B cell (primary cell): ENCODE measurements at regions not wholly inside any gene's neighbourhood (a gene's known extent, or its start where the extent isn't known, plus 50 kb on each side); places are given as distances from the start of the nearest gene placed in this dataset.

Source experiments
- ATAC-seq: fragments of 200-7000 bp; cut with Tn5 transposase; one replicate; pipeline ENCODE4 v1.10.0; 2021; ENCODE audit warnings: low read depth, mild to moderate bottlenecking, moderate number of reproducible peaks, moderate library complexity
- CTCF ChIA-PET: fragments of 350-600 bp; sonication (Branson Sonifier 250); formaldehyde crosslinking; loops from one replicate; lab custom pipeline; 2021; ENCODE audit warnings: antibody characterized with exemption, inconsistent platforms; lab: Charles Lee
- POLR2A ChIA-PET: fragments of 350-600 bp; sonication (Branson Sonifier 250); formaldehyde crosslinking; loops from one replicate; lab custom pipeline; 2021; ENCODE audit warnings: antibody characterized with exemption; lab: Charles Lee
- DNase-seq: peaks from one replicate; pipeline ENCODE4 v3.0.0; 2013
- H2AFZ ChIP-seq: 2 replicates; pipeline ENCODE4 v1.6.1; 2012; ENCODE audit warnings: mild to moderate bottlenecking, low read depth, low read length; ENCODE audit not compliant: insufficient read depth, poor library complexity, severe bottlenecking
- H3K27ac ChIP-seq, 2 donors: 1 replicate in 1 of 2; 2 replicates in 1 of 2; pipeline ENCODE4 v1.5.1; 2012 to 2013; ENCODE audit warnings: low read length in 2 of 2, mild to moderate bottlenecking in 2 of 2, moderate library complexity in 1 of 2
- H3K27me3 ChIP-seq, 4 experiments: fragments of 200-600 bp in 1 of 4; sonication (generic) in 1 of 4; replicated peaks in 1 of 4; 1 replicate in 2 of 4; 2 replicates in 2 of 4; pipeline versions ENCODE4 v1.6.1 to v1.7.0; 2013 to 2016; ENCODE audit warnings: low read length in 3 of 4, mild to moderate bottlenecking in 2 of 4, mixed read lengths in 1 of 4, moderate library complexity in 1 of 4; ENCODE audit not compliant: insufficient read depth in 4 of 4, control insufficient read depth in 3 of 4; ENCODE audit errors: control extremely low read depth in 1 of 4
- H3K36me3 ChIP-seq, 2 experiments: replicated peaks in 1 of 2; 1 replicate in 1 of 2; 2 replicates in 1 of 2; pipeline versions ENCODE4 v1.6.1 to v1.7.1; 2013; ENCODE audit warnings: low read length in 1 of 2; ENCODE audit not compliant: insufficient read depth in 2 of 2, control insufficient read depth in 1 of 2; ENCODE audit errors: control extremely low read depth in 1 of 2, extremely low read depth in 1 of 2
- H3K4me1 ChIP-seq, 2 donors: fragments of 200-600 bp in 1 of 2; sonication (generic) in 1 of 2; 1 replicate in 1 of 2; 2 replicates in 1 of 2; pipeline versions ENCODE4 v1.5.1 to v1.6.1; 2013 to 2017; ENCODE audit warnings: low read length in 2 of 2; ENCODE audit not compliant: control insufficient read depth in 2 of 2, insufficient read depth in 2 of 2
- H3K4me2 ChIP-seq: replicated peaks from 2 replicates; pipeline ENCODE3; 2012; ENCODE audit warnings: mild to moderate bottlenecking, low read depth, low read length; ENCODE audit not compliant: poor library complexity, severe bottlenecking
- H3K4me3 ChIP-seq, 5 experiments: fragments of 200-600 bp in 1 of 5; sonication (generic) in 1 of 5; 1 replicate in 3 of 5; 2 replicates in 2 of 5; pipeline versions ENCODE4 v1.5.1 to v1.7.0; 2011 to 2016; ENCODE audit warnings: low read length in 4 of 5, mild to moderate bottlenecking in 4 of 5, low read depth in 2 of 5, control low read depth in 1 of 5, moderate library complexity in 1 of 5; ENCODE audit not compliant: insufficient read depth in 1 of 5; ENCODE audit errors: control extremely low read depth in 1 of 5, extremely low read depth in 1 of 5
- H3K79me2 ChIP-seq: fragments of 200-600 bp; sonication (generic); one replicate; pipeline ENCODE4 v1.6.0; 2016; ENCODE audit warnings: low read length; ENCODE audit not compliant: control insufficient read depth, insufficient read depth
- H3K9ac ChIP-seq: fragments of 200-600 bp; sonication (generic); 2 replicates; pipeline ENCODE4 v1.6.1; 2017; ENCODE audit warnings: mild to moderate bottlenecking, low read length, moderate library complexity
- H3K9me3 ChIP-seq, 3 donors: one replicate each; pipeline versions ENCODE4 v1.6.1 to v1.7.1; 2013; ENCODE audit warnings: low read length in 2 of 3; ENCODE audit not compliant: control insufficient read depth in 2 of 3, insufficient read depth in 1 of 3; ENCODE audit errors: control extremely low read depth in 1 of 3
- H4K20me1 ChIP-seq: 2 replicates; pipeline ENCODE4 v1.6.0; 2012; ENCODE audit warnings: mild to moderate bottlenecking, low read length; ENCODE audit not compliant: insufficient read depth, control insufficient read depth, poor library complexity, severe bottlenecking
- H3K27ac Mint-ChIP-seq: one replicate; pipeline ENCODE4 v1.8.0; 2021; ENCODE audit warnings: mixed read lengths
- H3K27me3 Mint-ChIP-seq: one replicate; pipeline ENCODE4 v1.8.0; 2021; ENCODE audit warnings: mixed read lengths
- H3K4me1 Mint-ChIP-seq: one replicate; pipeline ENCODE4 v1.8.0; 2021; ENCODE audit warnings: mixed read lengths
- H3K4me3 Mint-ChIP-seq: one replicate; pipeline ENCODE4 v1.8.0; 2021; ENCODE audit warnings: mixed read lengths
- H3K9me3 Mint-ChIP-seq: one replicate; pipeline ENCODE4 v1.8.0; 2022; ENCODE audit warnings: mixed read lengths; ENCODE audit not compliant: insufficient read depth
- EZH2 ChIP-seq: IDR thresholded peaks from 2 replicates; pipeline ENCODE4 v1.6.1; 2012; ENCODE audit warnings: borderline replicate concordance, low read depth, mild to moderate bottlenecking, moderate library complexity, low read length; ENCODE audit not compliant: insufficient read depth, poor library complexity, severe bottlenecking
- WGBS: methylation state at CpG from one replicate; pipeline ENCODE4 v1.1.5; 2013; ENCODE audit warnings: missing lambda C conversion rate; ENCODE audit not compliant: insufficient coverage; 5-methylcytosine and 5-hydroxymethylcytosine counted together
- intact Hi-C: fragments of 100-400 bp; cut with micrococcal nuclease; formaldehyde crosslinking; loops from one replicate; pipeline ENCODE4 v1.10.0; 2022
- TF ChIP-seq, protein P1 (sequence below): fragments of 200-600 bp; IDR thresholded peaks from one replicate; pipeline ENCODE4 v1.8.0; 2022; ENCODE audit warnings: antibody characterized with exemption, mild to moderate bottlenecking

DNA sequence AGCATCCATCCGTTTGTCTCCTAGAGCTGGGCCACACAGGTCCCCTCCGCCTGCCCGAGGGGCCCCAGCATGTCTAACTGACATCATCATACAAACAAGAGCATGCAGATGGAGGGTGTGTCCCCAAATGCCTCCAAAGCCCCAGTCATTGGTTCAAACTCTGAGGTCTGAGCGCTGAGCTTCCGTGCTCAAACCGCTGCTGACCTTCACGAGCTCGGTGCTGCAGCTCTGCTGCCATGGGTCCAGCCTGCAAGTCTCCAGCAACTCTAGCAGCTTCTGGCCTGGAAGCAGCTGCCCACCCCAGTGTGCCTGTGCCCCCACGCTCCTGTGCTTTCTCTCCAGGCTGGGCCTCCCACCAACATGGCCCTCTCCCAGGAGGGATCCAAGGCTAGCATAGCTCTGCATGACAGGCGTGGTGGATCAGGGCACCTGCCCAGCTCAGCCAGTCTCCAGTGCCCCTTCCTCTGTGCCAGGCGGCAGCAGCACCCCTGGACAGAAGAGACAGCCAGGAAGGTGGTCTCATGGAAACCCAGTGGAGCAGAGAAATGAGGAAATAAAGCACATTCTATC, 131.6 kb upstream of the PMEPA1 start:
- no peaks in the 10 kb centered on the region for H4K20me1 ChIP-seq
- no peaks in the 10 kb centered on the region for H3K79me2 ChIP-seq
- Mint-ChIP-seq H3K27me3 (peaks cover 7% of the 10 kb centered on the region), H3K27ac (no peak overlapping the region), H3K9me3 (no peaks in the 10 kb centered on the region), H3K4me3 (no peak overlapping the region), H3K4me1 (no peaks in the 10 kb centered on the region)
- ATAC-seq (no peak), DNase-seq (no peak)
- no peaks in the 10 kb centered on the region for H3K27me3 ChIP-seq
- no peak overlapping the region for H3K4me2 ChIP-seq
- no peak overlapping the region for H3K27ac ChIP-seq
- intact Hi-C loops, result loop anchor here (10.0 kb wide), 1 partner anchor 187 kb away; no protein-coding TSS in a partner anchor
- H3K4me1 ChIP-seq, result no peaks in the 10 kb centered on the region
- ChIA-PET POLR2A (no interaction called here), CTCF (interaction anchor here (1.0 kb wide), 1 partner anchor 188 kb away, joined by 3 read pairs; no protein-coding TSS in a partner anchor)
- no peak overlapping the region for H2AFZ ChIP-seq
- no peaks in the 10 kb centered on the region for H3K36me3 ChIP-seq
- no peak overlapping the region for H3K4me3 ChIP-seq
- H3K9me3 ChIP-seq, result no peaks in the 10 kb centered on the region
- H3K9ac ChIP-seq, result no peak overlapping the region
- WGBS, result 85% methylated on average over 10 of the region's 11 CpGs
- no peak for TF ChIP-seq EZH2
- TF ChIP-seq, protein P1, sequence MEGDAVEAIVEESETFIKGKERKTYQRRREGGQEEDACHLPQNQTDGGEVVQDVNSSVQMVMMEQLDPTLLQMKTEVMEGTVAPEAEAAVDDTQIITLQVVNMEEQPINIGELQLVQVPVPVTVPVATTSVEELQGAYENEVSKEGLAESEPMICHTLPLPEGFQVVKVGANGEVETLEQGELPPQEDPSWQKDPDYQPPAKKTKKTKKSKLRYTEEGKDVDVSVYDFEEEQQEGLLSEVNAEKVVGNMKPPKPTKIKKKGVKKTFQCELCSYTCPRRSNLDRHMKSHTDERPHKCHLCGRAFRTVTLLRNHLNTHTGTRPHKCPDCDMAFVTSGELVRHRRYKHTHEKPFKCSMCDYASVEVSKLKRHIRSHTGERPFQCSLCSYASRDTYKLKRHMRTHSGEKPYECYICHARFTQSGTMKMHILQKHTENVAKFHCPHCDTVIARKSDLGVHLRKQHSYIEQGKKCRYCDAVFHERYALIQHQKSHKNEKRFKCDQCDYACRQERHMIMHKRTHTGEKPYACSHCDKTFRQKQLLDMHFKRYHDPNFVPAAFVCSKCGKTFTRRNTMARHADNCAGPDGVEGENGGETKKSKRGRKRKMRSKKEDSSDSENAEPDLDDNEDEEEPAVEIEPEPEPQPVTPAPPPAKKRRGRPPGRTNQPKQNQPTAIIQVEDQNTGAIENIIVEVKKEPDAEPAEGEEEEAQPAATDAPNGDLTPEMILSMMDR, result no peak

DNA sequence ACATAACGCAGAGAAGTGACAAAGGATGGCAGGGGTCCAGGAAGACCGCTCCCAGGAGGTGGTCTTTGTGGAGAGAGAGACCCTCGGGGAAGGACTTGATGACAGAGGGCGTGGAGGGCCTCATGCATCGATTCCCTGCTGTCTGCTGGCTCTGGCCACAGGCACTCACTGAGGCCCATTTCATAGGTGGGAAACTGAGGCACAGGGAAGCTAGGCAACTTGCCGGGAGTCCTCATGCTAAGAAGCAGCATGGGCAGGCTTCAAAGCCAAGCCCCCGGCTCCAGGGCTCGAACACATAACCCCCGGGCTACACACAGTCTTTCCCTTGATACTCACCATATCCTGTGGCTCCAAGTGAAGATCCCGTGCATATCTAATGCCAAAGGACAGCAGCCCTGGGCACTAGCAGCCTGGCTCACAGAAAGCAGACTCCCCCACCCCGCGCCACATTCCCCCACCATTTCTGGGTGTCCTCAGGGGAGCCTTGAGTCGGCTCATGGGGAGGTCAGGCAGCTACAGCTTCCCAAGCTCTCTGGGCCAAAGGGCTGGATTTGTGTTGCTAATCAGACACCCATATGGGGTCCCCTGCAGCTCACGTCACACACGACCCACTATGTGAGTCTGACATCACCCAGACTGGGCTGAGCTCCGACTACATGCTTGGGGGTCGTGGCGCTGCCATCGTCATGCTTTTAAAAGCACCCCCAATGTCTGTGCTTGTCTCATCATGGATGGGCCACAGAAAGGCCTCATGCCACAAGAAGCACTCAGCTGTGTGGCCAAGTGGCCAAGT, 130.9 kb upstream of the PMEPA1 start:
- Histone ChIP-seq H3K4me3 (no peak overlapping the region), H3K36me3 (no peaks in the 10 kb centered on the region), H3K27ac (no peak overlapping the region), H4K20me1 (no peaks in the 10 kb centered on the region), H3K4me2 (no peak overlapping the region), H2AFZ (no peak overlapping the region), H3K79me2 (no peaks in the 10 kb centered on the region), H3K9ac (no peak overlapping the region), H3K4me1 (no peaks in the 10 kb centered on the region), H3K27me3 (no peaks in the 10 kb centered on the region), H3K9me3 (no peaks in the 10 kb centered on the region)
- TF ChIP-seq EZH2, result no peak
- TF ChIP-seq, protein P1, result no peak
- Mint-ChIP-seq H3K9me3 (no peaks in the 10 kb centered on the region), H3K4me1 (no peaks in the 10 kb centered on the region), H3K4me3 (no peak overlapping the region), H3K27me3 (peaks cover 6% of the 10 kb centered on the region), H3K27ac (no peak overlapping the region)
- DNase-seq (no peak), ATAC-seq (no peak)
- intact Hi-C loops, result loop anchor here (10.0 kb wide), 1 partner anchor 186 kb away; no protein-coding TSS in a partner anchor
- 94% methylated on average over 19 of the region's 19 CpGs for WGBS
- ChIA-PET POLR2A (no interaction called here), CTCF (interaction anchor here (1.0 kb wide), 1 partner anchor 187 kb away, joined by 3 read pairs; no protein-coding TSS in a partner anchor)
